GM21737 (cell line): ENCODE measurements at regions not wholly inside any gene's neighbourhood (a gene's known extent, or its start where the extent isn't known, plus 50 kb on each side); places are given as distances from the start of the nearest gene placed in this dataset.
"Not testable (repeated sequence)": the region's sequence is repeated elsewhere in the genome, so short reads cannot be mapped to it uniquely, and the experiment has no call there.

ENCODE experiments used
- ATAC-seq: cut with Tn5 transposase; IDR thresholded peaks from one replicate; pipeline ENCODE4 v1.9.1; 2021; ENCODE audit warnings: mild to moderate bottlenecking, moderate library complexity; ENCODE audit not compliant: unreplicated experiment

GRCh38 chr1:4062560-4062959 is 162.5 kb upstream of the C1orf174 start:
- no peak for ATAC-seq

- no peak for ATAC-seq
Observed at GRCh38 chr1:4062992-4063391, 162.9 kb upstream of the C1orf174 start.

DNA sequence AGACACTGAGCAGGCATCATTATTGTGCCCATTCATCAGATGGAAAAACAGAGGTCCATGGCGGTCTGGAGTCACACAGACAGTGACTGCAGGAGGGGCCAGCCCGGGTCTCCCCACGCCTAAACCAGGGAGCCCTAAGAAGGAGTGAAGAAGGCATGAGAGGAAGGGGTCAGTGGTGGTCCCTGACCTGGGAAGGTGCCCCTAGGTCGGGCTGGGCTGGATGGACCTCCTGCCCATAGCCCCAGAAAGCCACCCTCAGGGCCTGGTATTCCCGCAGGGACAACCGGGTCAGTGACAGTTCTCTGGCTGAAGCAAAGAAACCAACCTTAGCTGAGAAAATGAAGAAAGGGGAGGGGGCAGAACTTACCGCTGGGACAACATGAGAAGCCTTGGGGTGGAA is 163.4 kb upstream of the C1orf174 start:
- no peak for ATAC-seq

- no peak for ATAC-seq
Observed at GRCh38 chr1:4064150-4064889, 164.2 kb upstream of the C1orf174 start.

GRCh38 chr1:4066860-4067599 is 167.0 kb upstream of the C1orf174 start:
- ATAC-seq: no peak

GRCh38 chr1:4068076-4068475 is 168.0 kb upstream of the C1orf174 start:
- ATAC-seq: no peak

DNA sequence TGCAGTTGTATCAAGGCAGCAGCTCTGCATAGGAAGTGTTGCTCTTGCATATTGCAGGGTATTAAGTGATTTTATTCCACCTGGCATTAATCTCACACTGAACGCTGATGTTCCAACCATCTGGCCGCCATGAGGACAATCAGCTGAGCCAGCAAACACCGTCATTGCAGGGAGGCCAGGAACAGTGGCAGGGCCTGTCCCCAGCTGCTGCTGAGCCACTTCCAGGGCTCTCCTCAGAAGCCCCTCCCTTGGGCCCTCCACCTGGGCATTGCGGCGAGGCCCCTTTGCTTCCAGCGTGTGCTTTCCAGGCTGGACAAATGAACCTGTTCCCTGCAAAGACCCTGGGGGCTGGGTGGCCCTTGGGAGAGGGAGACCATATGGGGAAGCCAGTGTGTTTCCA is 171.6 kb upstream of the C1orf174 start:
- no peak for ATAC-seq

DNA sequence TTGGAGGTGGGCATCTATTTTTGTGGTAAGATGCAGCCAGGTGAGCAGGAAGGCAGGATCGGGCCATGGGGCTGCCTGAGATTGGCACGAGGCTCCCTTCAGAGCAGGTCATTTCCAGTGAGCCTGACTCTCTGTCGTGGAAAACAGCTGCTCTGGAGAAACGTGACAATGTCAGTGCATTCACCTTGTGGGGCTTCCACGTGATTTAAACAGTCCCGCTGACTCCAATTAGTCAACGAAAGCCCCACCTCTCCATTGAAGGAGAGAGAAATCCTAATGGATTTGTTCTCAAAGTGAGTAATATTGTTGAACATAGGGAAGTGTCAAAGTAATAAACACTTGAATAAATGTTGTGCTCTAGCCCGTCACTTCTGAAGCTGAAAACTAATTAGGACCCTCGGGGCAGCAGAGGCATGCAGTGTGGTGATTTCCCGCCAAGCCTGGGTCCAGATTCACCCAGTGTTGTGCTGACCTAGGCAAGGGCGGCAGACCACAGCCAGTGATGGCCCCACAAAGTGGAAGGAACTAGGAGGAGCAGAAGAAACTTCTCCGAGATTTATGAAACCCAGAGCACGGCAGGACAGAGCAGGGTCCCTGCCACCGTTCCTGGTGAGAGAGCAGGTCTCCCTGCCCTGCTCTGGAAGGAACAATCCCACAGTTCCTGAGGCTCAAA is 172.5 kb upstream of the C1orf174 start:
- no peak for ATAC-seq

DNA sequence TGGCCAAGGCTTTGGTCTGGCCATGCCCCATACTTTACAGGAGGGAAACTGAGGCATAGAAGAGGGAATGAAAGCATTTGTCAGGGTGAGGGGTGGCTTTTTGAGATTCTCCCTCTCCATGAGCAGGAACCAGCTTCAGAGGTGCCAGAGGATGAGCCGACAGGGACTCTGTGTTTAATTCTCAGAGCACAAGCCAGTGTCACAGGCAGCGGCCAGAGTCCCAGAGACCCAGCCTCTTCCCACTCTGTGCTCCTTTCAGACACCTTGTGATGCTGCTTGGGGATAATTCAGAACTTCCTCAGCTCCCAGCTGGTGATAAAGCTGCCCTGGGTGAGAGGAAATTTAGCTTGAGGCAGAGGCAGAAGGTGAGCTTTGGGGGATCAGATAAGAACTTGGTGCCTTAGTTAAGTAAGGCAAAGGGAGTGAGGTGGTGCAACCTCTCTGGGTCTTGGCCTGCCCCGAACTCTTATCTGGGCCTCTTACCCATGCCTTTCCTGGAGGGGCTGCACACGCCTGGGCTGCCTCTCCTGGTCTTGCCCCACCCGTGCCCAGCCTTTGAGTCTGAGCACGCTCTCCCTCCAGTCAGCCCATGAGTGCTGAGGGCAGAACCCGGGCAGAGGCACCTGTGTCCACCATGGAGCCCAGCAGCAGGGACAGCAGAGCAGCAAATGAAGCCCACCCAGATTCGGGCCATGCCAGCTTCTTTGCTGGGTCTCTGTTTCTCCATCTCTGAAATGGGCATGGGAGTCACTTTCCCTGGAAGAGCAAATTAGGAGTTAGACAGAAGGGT is 175.6 kb upstream of the C1orf174 start:
- no peak for ATAC-seq

GRCh38 chr1:4076346-4076745 is 176.3 kb upstream of the C1orf174 start:
- no peak for ATAC-seq

GRCh38 chr1:4078091-4078962 is 178.3 kb upstream of the C1orf174 start:
- ATAC-seq: not testable (repeated sequence)

GRCh38 chr1:4079815-4080214 is 179.7 kb upstream of the C1orf174 start:
- no peak for ATAC-seq

DNA sequence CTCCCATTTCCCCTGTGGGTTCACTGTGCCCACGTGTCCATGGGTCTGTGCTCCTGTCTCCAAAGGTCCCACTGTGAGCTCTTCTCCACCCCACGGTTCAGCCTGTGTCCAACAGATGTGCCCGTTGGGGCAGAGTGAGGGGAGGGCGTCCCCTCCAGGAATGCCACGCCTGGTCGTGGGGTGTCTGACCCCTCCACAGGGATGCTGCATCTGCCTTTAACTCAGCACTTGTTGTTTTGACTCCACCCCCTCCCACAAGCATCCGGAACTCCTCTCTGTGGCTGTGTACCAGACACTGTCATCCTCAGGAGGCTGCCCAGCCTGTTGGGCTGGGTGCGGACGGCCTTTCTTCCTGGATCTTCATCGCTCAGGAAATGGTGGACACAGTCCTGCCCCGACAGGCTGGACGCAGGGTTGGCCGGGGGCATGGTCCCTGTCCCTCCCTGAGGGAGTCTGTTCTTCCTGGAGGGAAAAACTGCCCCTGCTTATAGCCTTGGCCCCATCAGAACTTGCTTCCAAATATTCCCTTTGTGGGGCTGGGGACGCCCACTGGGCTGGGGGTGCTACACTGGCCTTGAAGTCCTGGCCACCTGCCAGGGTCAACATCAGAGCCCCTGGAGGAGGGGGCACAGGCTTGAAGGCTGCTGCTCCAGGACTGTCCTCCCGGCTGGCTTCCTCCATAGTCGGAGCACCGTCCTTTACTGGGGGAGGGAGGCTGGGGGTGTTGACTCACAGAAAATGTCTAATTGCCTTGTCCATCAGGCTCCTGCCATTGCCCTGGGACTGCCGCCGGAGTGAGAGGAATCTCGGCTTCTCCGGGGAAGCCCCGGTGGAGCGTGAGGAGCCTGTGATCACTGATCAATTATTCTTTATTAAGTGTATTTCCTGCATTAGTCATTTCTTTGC is 182.0 kb upstream of the C1orf174 start:
- no peak for ATAC-seq

DNA sequence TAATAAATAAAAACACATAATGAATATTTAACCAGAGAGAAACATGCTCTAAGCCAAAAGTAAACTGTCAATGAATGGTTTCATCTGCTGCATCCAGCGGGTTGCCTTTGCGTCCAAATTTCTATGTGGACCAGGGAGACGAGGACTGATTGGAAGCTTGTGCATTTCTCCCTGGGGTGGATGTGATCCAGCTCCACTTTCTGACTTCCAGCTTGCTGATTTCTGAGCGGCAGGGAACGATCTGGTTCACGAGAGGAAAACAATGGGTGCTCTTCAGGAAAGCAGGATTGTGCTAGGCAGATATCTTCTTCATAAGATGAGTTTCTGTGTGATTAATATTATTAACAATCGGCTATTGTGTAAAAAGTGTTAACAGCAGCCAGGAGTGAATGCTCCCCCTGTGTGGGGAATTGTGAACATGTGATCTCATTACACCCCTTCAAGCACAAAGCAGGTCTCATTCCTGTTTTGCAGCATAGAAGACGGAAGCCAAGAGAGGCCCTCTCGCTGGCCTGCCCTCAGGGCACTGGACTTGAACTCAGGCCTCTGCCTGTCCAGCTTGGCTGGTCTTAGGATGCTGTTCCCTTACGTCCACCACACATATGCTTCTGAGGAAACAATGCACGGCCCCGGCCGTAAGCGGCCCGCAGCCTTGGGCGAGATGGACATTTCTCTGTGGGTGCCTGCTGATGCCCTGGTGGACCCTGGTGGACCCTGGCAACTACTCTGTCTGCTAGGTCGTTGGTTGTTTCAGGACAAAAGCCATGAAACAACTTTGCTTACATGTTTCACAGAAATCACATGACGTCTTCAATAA is 183.4 kb upstream of the C1orf174 start:
- no peak for ATAC-seq

GRCh38 chr1:4084048-4084431 is 184.0 kb upstream of the C1orf174 start:
- ATAC-seq: no peak

- no peak for ATAC-seq
Observed at GRCh38 chr1:4084446-4084845, 184.4 kb upstream of the C1orf174 start.

GRCh38 chr1:4084896-4085295 is 184.8 kb upstream of the C1orf174 start:
- no peak for ATAC-seq

GRCh38 chr1:4085546-4085945 is 185.5 kb upstream of the C1orf174 start:
- ATAC-seq: no peak
